VCaP (cell line): ENCODE measurements at regions not wholly inside any gene's neighbourhood (a gene's known extent, or its start where the extent isn't known, plus 50 kb on each side); places are given as distances from the start of the nearest gene placed in this dataset.
"Not testable (repeated sequence)": the region's sequence is repeated elsewhere in the genome, so short reads cannot be mapped to it uniquely, and the experiment has no call there.

Source experiments
- H3K27ac ChIP-seq: fragments of 450-650 bp; 2 replicates; pipeline ENCODE4 v1.5.1; 2017
- CTCF ChIP-seq: fragments of 450-650 bp; conservative IDR thresholded peaks from 2 replicates; pipeline ENCODE4 v1.5.1; 2017; ENCODE audit warnings: mild to moderate bottlenecking, moderate library complexity

- no peak overlapping the region for H3K27ac ChIP-seq
- TF ChIP-seq CTCF = no peak
These were observed 275.8 kb downstream of the LNPK start for GRCh38 chr2:175726223-175726622.

GRCh38 chr2:175709248-175709647 lies 292.8 kb downstream of the LNPK start:
- TF ChIP-seq CTCF = no peak
- no peak overlapping the region for H3K27ac ChIP-seq

- H3K27ac ChIP-seq = no peak overlapping the region
- TF ChIP-seq CTCF = no peak
These were observed 294.7 kb downstream of the LNPK start for GRCh38 chr2:175707322-175707721.

- not testable (repeated sequence) for H3K27ac ChIP-seq
These were observed 297.5 kb downstream of the LNPK start for GRCh38 chr2:175704568-175704967.

GRCh38 chr2:175698061-175698460 lies 304.0 kb downstream of the LNPK start:
- TF ChIP-seq CTCF = no peak
- no peak overlapping the region for H3K27ac ChIP-seq

- TF ChIP-seq CTCF = peak; percentile 85
- no peak overlapping the region; the same call in 1 of the 2 replicates for H3K27ac ChIP-seq
These were observed 311.8 kb downstream of the LNPK start for GRCh38 chr2:175690113-175690837.

- TF ChIP-seq CTCF = no peak
These were observed 313.8 kb downstream of the LNPK start for GRCh38 chr2:175688243-175688642.

GRCh38 chr2:175687465-175687864 lies 314.6 kb downstream of the LNPK start:
- no peak for TF ChIP-seq CTCF
- H3K27ac ChIP-seq = peak overlapping the region; percentile 20; the same call in 1 of the 2 replicates

More at GRCh38 chr2:175688243-175688642, 313.8 kb downstream of the LNPK start:
- H3K27ac ChIP-seq = peak overlapping the region; percentile 20; the same call in 1 of the 2 replicates
